HCT116 (cell line): ENCODE measurements at regions not wholly inside any gene's neighbourhood (a gene's known extent, or its start where the extent isn't known, plus 50 kb on each side); places are given as distances from the start of the nearest gene placed in this dataset.

Experiments used
- EZH2 ChIP-seq: fragments of 200-600 bp; sonication (generic); IDR thresholded peaks from 2 replicates; pipeline ENCODE4 v1.6.1; 2017; ENCODE audit warnings: antibody characterized with exemption, mixed run types
- FOSL1 ChIP-seq: IDR thresholded peaks from 2 replicates; pipeline ENCODE4 v1.6.1; 2012; ENCODE audit warnings: low read depth
- TF ChIP-seq, protein P1 (sequence below), 3 experiments: fragments of 200-600 bp in 1 of 3; sonication (generic) in 1 of 3; IDR thresholded peaks in 2 of 3; conservative IDR thresholded peaks in 1 of 3; 2 replicates each; pipeline ENCODE4 v1.5.1; 2012 to 2017; ENCODE audit warnings: low read depth in 2 of 3, low read length in 2 of 3, antibody characterized with exemption in 1 of 3, borderline replicate concordance in 1 of 3, control low read depth in 1 of 3, mild to moderate bottlenecking in 1 of 3, mixed read lengths in 1 of 3, mixed run types in 1 of 3, moderate library complexity in 1 of 3; ENCODE audit not compliant: insufficient read depth in 1 of 3

DNA sequence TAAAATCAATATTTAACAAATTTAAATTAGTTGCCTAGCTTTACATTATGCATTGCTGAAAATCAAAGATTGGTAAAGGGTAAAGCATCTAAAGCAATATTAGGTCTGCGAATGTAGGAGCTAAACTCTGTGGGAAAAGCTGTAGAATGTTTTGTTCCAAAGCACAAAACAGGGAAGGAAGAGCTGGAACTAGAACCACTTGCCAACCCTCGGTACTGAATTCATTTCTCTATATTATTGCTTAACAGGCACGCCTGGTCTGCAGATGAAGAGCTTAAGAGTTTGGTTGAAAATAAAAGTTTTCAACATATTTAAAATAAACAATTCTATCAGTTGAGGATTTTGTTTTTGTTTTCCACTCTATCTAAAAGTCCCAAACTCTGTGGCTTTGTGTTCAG lies 1252.8 kb upstream of the SEL1L start:
- no peak for TF ChIP-seq EZH2
- TF ChIP-seq, protein P1, sequence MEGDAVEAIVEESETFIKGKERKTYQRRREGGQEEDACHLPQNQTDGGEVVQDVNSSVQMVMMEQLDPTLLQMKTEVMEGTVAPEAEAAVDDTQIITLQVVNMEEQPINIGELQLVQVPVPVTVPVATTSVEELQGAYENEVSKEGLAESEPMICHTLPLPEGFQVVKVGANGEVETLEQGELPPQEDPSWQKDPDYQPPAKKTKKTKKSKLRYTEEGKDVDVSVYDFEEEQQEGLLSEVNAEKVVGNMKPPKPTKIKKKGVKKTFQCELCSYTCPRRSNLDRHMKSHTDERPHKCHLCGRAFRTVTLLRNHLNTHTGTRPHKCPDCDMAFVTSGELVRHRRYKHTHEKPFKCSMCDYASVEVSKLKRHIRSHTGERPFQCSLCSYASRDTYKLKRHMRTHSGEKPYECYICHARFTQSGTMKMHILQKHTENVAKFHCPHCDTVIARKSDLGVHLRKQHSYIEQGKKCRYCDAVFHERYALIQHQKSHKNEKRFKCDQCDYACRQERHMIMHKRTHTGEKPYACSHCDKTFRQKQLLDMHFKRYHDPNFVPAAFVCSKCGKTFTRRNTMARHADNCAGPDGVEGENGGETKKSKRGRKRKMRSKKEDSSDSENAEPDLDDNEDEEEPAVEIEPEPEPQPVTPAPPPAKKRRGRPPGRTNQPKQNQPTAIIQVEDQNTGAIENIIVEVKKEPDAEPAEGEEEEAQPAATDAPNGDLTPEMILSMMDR (IDR thresholded peaks at IDR 0.05 in 2 of 3, conservative IDR thresholded peaks at IDR 0.05 in 1 of 3; ENCODE audit: borderline replicate concordance in 1 of 3, insufficient read depth in 1 of 3, low read depth in 2 of 3, low read length in 2 of 3) = no peak
- TF ChIP-seq FOSL1 = no peak
